GM12873 (cell line): ENCODE measurements at regions not wholly inside any gene's neighbourhood (a gene's known extent, or its start where the extent isn't known, plus 50 kb on each side); places are given as distances from the start of the nearest gene placed in this dataset.

Experiments used
- CTCF ChIP-seq: IDR thresholded peaks from 2 replicates; pipeline ENCODE4 v1.5.1; 2012; ENCODE audit warnings: low read depth, mild to moderate bottlenecking, moderate library complexity, low read length, control low read depth; ENCODE audit not compliant: insufficient read depth; ENCODE audit errors: missing control alignments

- TF ChIP-seq CTCF = no peak
Measured at GRCh38 chr2:185187421-185187820, 551.2 kb upstream of the FSIP2 start.

GRCh38 chr2:185188656-185189055, 549.9 kb upstream of the FSIP2 start:
- no peak for TF ChIP-seq CTCF

GRCh38 chr2:185201063-185201462, 537.5 kb upstream of the FSIP2 start:
- no peak for TF ChIP-seq CTCF

GRCh38 chr2:185202381-185202780, 536.2 kb upstream of the FSIP2 start:
- no peak for TF ChIP-seq CTCF

GRCh38 chr2:185202945-185203528, 535.6 kb upstream of the FSIP2 start:
- TF ChIP-seq CTCF = no peak

GRCh38 chr2:185208261-185208660, 530.3 kb upstream of the FSIP2 start:
- peak; percentile 55 for TF ChIP-seq CTCF

GRCh38 chr2:185215497-185215896, 523.1 kb upstream of the FSIP2 start:
- TF ChIP-seq CTCF = peak; percentile 30
